Endothelial cell of umbilical vein (primary cell): ENCODE measurements at regions not wholly inside any gene's neighbourhood (a gene's known extent, or its start where the extent isn't known, plus 50 kb on each side); places are given as distances from the start of the nearest gene placed in this dataset.

Source experiments
- EZH2 ChIP-seq: IDR thresholded peaks from 2 replicates; pipeline ENCODE4 v1.6.1; 2012; ENCODE audit warnings: borderline replicate concordance, low read depth, mild to moderate bottlenecking, moderate library complexity, low read length, inconsistent platforms; ENCODE audit not compliant: severe bottlenecking
- FOS ChIP-seq: IDR thresholded peaks from 2 replicates; pipeline ENCODE4 v1.6.1; 2011; ENCODE audit warnings: mild to moderate bottlenecking, low read length, moderate library complexity, borderline replicate concordance; ENCODE audit not compliant: insufficient read depth
- GATA2 ChIP-seq: IDR thresholded peaks from 2 replicates; pipeline ENCODE4 v1.7.0; 2011; ENCODE audit warnings: low read depth, mild to moderate bottlenecking, moderate library complexity, mixed read lengths, low read length; ENCODE audit not compliant: insufficient read length, insufficient read depth
- JUN ChIP-seq: IDR thresholded peaks from 2 replicates; pipeline ENCODE4 v1.6.1; 2011; ENCODE audit warnings: borderline replicate concordance, low read depth; ENCODE audit not compliant: insufficient read length, insufficient read depth
- MYC ChIP-seq: IDR thresholded peaks from one replicate; pipeline ENCODE4 v1.6.1; 2011; ENCODE audit warnings: mild to moderate bottlenecking, low read depth, low read length
- POLR2A ChIP-seq: IDR thresholded peaks from 2 replicates; pipeline ENCODE4 v1.6.1; 2012; ENCODE audit warnings: low read depth, mild to moderate bottlenecking, control low read depth, low read length
- POLR2AphosphoS5 ChIP-seq: IDR thresholded peaks from 2 replicates; pipeline ENCODE4 v1.6.1; 2012; ENCODE audit warnings: low read depth, mild to moderate bottlenecking, control low read depth, low read length, moderate library complexity; ENCODE audit not compliant: insufficient read depth
- TF ChIP-seq, protein P1 (sequence below), 2 donors: IDR thresholded peaks; 1 replicate in 1 of 2; 2 replicates in 1 of 2; pipeline ENCODE4 v1.5.1; 2011; ENCODE audit warnings: low read length in 2 of 2, mild to moderate bottlenecking in 2 of 2, moderate library complexity in 2 of 2, control low read depth in 1 of 2, inconsistent platforms in 1 of 2, low read depth in 1 of 2; ENCODE audit not compliant: insufficient read depth in 1 of 2; ENCODE audit errors: extremely low read depth in 1 of 2
- TF ChIP-seq, protein P2 (sequence below): IDR thresholded peaks from 2 replicates; pipeline ENCODE4 v1.6.1; 2011; ENCODE audit not compliant: insufficient read depth, insufficient read length

DNA sequence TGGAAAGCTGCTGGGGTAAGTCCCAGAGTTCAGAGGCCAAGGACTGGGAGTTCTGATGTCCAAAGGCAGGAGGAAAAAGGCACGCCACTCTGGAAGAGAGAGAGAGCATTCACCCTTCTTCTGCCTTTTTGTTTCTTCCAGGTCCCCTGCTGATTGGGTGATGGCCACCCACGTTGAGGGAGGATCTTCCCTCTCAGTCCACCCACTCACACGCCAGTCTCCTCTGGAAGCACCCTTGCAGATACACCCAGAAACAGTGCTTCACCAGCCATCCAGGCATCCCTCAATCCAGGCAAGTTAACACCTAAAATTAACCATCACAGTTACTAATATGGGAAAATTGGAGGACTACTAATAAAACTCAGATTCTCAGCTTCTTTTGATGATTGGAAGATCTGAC, 66.1 kb upstream of the PARP1 start:
- TF ChIP-seq, protein P1, sequence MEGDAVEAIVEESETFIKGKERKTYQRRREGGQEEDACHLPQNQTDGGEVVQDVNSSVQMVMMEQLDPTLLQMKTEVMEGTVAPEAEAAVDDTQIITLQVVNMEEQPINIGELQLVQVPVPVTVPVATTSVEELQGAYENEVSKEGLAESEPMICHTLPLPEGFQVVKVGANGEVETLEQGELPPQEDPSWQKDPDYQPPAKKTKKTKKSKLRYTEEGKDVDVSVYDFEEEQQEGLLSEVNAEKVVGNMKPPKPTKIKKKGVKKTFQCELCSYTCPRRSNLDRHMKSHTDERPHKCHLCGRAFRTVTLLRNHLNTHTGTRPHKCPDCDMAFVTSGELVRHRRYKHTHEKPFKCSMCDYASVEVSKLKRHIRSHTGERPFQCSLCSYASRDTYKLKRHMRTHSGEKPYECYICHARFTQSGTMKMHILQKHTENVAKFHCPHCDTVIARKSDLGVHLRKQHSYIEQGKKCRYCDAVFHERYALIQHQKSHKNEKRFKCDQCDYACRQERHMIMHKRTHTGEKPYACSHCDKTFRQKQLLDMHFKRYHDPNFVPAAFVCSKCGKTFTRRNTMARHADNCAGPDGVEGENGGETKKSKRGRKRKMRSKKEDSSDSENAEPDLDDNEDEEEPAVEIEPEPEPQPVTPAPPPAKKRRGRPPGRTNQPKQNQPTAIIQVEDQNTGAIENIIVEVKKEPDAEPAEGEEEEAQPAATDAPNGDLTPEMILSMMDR (IDR thresholded peaks at IDR 0.05; ENCODE audit: extremely low read depth in 1 of 2, insufficient read depth in 1 of 2, low read depth in 1 of 2, low read length in 2 of 2) = no peak
- TF ChIP-seq, protein P2, sequence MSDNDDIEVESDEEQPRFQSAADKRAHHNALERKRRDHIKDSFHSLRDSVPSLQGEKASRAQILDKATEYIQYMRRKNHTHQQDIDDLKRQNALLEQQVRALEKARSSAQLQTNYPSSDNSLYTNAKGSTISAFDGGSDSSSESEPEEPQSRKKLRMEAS = no peak
- TF ChIP-seq POLR2A (no peak), JUN (no peak), POLR2AphosphoS5 (no peak), EZH2 (no peak), GATA2 (no peak), MYC (no peak), FOS (no peak)
